ENCODE measurements at regions not wholly inside any gene's neighbourhood (a gene's known extent, or its start where the extent isn't known, plus 50 kb on each side); places are given as distances from the start of the nearest gene placed in this dataset.

DNA sequence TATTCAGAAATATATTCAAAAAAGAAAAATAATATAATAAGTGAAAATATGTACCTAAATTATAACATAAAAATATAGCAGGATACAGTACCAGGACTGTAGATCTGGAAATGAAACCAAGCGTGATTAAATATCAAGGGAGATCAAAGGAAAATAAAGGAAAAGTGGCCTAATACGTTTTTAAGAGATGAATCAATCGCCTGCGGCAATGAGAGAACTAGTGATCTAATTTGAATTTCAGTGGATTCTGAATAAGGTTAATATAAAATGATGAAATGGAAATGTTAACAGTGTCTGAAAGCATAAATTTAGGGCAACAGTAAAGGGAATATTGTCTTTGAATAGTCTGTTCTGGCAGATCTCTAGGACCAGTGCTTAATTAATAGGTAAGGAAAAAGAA, 1761.9 kb upstream of the ACO1 start:
- TF ChIP-seq EP300 (IDR thresholded peaks at IDR 0.05) (no peak), CTCF (IDR thresholded peaks at IDR 0.05) (no peak)

All from sigmoid colon (tissue), 4 donors.